Hematopoietic multipotent progenitor cell treated with erythropoietin and hydrocortisone succinate and interleukin-3 and kit ligand, for 17 days (in vitro differentiated cells): ENCODE measurements at regions not wholly inside any gene's neighbourhood (a gene's known extent, or its start where the extent isn't known, plus 50 kb on each side); places are given as distances from the start of the nearest gene placed in this dataset.

ENCODE experiments used
- DNase-seq: peaks from one replicate; pipeline ENCODE4 v3.0.0-alpha.2; 2015; ENCODE audit warnings: low spot score

- DNase-seq, result no peak
Measured at GRCh38 chr4:176981074-176981473, 188.4 kb upstream of the VEGFC start.

- no peak for DNase-seq
Measured at GRCh38 chr4:176981551-176981950, 188.8 kb upstream of the VEGFC start.

GRCh38 chr4:176988226-176988625 is 195.5 kb upstream of the VEGFC start:
- DNase-seq, result no peak

GRCh38 chr4:176989186-176989585 is 196.5 kb upstream of the VEGFC start:
- no peak for DNase-seq

GRCh38 chr4:176999935-177000543 is 207.3 kb upstream of the VEGFC start:
- DNase-seq, result no peak

- DNase-seq, result no peak
Measured at GRCh38 chr4:177001271-177002175, 208.8 kb upstream of the VEGFC start.

GRCh38 chr4:177005674-177006230 is 213.0 kb upstream of the VEGFC start:
- no peak for DNase-seq

GRCh38 chr4:177006331-177006730 is 213.6 kb upstream of the VEGFC start:
- DNase-seq, result no peak

GRCh38 chr4:177008071-177008835 is 215.5 kb upstream of the VEGFC start:
- no peak for DNase-seq

- DNase-seq, result no peak
Measured at GRCh38 chr4:177008836-177009501, 216.2 kb upstream of the VEGFC start.

GRCh38 chr4:177010418-177010817 is 217.7 kb upstream of the VEGFC start:
- DNase-seq, result no peak

- no peak for DNase-seq
Measured at GRCh38 chr4:177012918-177013545, 220.3 kb upstream of the VEGFC start.

- DNase-seq, result no peak
Measured at GRCh38 chr4:177016541-177017141, 223.9 kb upstream of the VEGFC start.

- no peak for DNase-seq
Measured at GRCh38 chr4:177023951-177024350, 231.2 kb upstream of the VEGFC start.

GRCh38 chr4:177032341-177032740 is 239.6 kb upstream of the VEGFC start:
- no peak for DNase-seq

GRCh38 chr4:177033135-177033534 is 240.4 kb upstream of the VEGFC start:
- DNase-seq, result no peak

- DNase-seq, result no peak
Measured at GRCh38 chr4:177033632-177034031, 240.9 kb upstream of the VEGFC start.

- DNase-seq, result no peak
Measured at GRCh38 chr4:177041356-177041755, 248.6 kb upstream of the VEGFC start.

- DNase-seq, result peak; percentile 26
Measured at GRCh38 chr4:177047070-177047850, 254.5 kb upstream of the VEGFC start.

- DNase-seq, result no peak
Measured at GRCh38 chr4:177047851-177048174, 255.1 kb upstream of the VEGFC start.
